ENCODE measurements at regions not wholly inside any gene's neighbourhood (a gene's known extent, or its start where the extent isn't known, plus 50 kb on each side); places are given as distances from the start of the nearest gene placed in this dataset.

DNA sequence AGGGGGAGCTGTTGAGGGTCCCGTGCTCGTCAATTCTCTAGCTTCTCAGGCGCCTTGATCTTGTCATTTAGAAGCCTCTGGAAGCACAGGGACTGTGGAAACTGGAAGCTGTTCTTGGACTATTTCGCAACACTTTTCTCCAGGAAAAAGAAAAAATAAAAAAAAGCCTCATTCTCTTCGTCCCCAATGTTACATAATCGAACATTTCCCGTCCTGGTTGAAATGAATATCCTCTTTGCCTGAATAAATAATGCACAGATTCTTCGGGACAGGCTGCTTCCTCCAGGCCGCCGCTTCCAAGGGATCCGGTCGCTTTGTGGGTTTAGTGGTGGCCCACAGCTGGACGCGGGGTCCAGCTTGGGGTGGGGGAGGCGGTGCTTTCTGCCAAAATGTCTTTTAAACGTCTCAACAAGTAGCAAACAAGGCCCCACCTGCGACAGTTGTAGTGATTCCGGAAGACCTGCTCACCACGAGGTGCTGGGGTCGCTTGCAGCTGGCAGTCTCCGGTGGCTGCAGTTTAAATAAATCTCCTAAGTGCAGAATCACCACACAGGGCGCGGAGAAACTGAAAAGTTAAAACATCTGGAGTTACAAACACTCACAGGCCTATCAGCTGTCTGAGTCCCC lies 125.9 kb upstream of the ESR1 start:
- Histone ChIP-seq H3K27ac (peak overlapping the region; percentile 38 to 50 (median 43)), H3K36me3 (no peaks in the 10 kb centered on the region), H3K27me3 (no peaks in the 10 kb centered on the region), H3K4me3 (peak overlapping the region in 1 of 4 donors; percentile 29), H3K4me1 (no peaks in the 10 kb centered on the region), H3K9me3 (no peaks in the 10 kb centered on the region)
- TF ChIP-seq, protein P1, sequence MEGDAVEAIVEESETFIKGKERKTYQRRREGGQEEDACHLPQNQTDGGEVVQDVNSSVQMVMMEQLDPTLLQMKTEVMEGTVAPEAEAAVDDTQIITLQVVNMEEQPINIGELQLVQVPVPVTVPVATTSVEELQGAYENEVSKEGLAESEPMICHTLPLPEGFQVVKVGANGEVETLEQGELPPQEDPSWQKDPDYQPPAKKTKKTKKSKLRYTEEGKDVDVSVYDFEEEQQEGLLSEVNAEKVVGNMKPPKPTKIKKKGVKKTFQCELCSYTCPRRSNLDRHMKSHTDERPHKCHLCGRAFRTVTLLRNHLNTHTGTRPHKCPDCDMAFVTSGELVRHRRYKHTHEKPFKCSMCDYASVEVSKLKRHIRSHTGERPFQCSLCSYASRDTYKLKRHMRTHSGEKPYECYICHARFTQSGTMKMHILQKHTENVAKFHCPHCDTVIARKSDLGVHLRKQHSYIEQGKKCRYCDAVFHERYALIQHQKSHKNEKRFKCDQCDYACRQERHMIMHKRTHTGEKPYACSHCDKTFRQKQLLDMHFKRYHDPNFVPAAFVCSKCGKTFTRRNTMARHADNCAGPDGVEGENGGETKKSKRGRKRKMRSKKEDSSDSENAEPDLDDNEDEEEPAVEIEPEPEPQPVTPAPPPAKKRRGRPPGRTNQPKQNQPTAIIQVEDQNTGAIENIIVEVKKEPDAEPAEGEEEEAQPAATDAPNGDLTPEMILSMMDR (IDR thresholded peaks at IDR 0.05) = no peak
- TF ChIP-seq EP300 (IDR thresholded peaks at IDR 0.05; ENCODE audit: low read depth) (no peak), POLR2A (IDR thresholded peaks at IDR 0.05) (no peak), POLR2AphosphoS5 (IDR thresholded peaks at IDR 0.05) (no peak)
- peak; percentile 32 for DNase-seq
- in situ Hi-C loops (cut with MboI; ENCODE audit: low pct_ligation_motif_present in 1 of 4, low pct_unique_long_range_greater_than_20kb in 1 of 4, low sequenced_read_pairs in 3 of 4) = loop anchor here in 2 of 4 donors (25.0 kb wide), 1 partner anchor 431 kb away; no protein-coding TSS in a partner anchor
- WGBS, 2 donors (ENCODE audit: low coverage in 1 of 2) = 29 to 54% methylated on average over 2 to 23 of the region's 23 CpGs
- intact Hi-C loops (cut with DNase I; ENCODE audit: low total_unique reads) = no loop called here

DNA sequence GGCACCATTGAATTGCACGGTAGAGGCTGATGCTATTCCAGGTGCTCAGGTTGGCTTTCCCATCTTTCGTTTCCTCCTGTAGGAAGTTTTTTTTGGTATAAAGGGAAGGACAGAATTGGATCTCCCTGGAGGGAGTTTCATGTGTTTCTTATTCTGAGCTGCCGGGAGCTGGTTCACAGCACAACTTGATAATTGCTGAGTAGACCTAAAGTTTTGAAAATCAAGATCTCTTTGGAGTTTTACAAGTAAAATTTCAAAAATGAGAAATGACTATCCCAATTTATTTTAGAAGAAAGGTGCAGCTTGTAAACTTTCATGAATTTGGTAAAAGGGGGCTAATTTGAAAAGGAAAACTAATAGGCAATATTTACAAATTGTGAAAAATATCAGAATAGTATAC lies 125.2 kb upstream of the ESR1 start:
- in situ Hi-C loops (cut with MboI; ENCODE audit: low pct_ligation_motif_present in 1 of 4, low pct_unique_long_range_greater_than_20kb in 1 of 4, low sequenced_read_pairs in 3 of 4) = loop anchor here in 2 of 4 donors (25.0 kb wide), 1 partner anchor 430 kb away; no protein-coding TSS in a partner anchor
- Histone ChIP-seq H3K4me1 (no peaks in the 10 kb centered on the region), H3K27me3 (no peaks in the 10 kb centered on the region), H3K27ac (peak overlapping the region in 1 of 4 donors; percentile 38), H3K36me3 (no peaks in the 10 kb centered on the region), H3K9me3 (no peaks in the 10 kb centered on the region), H3K4me3 (no peak overlapping the region)
- DNase-seq = no peak
- WGBS, 2 donors (ENCODE audit: low coverage in 1 of 2) = 76 to 81% methylated on average over 3 of the region's 3 CpGs
- intact Hi-C loops (cut with DNase I; ENCODE audit: low total_unique reads) = no loop called here
- TF ChIP-seq, protein P1 (IDR thresholded peaks at IDR 0.05) = no peak
- no peak for TF ChIP-seq POLR2AphosphoS5 (IDR thresholded peaks at IDR 0.05)
- TF ChIP-seq POLR2A (IDR thresholded peaks at IDR 0.05) = no peak
- no peak for TF ChIP-seq EP300 (IDR thresholded peaks at IDR 0.05; ENCODE audit: low read depth)

- Histone ChIP-seq H3K4me1 (no peaks in the 10 kb centered on the region), H3K36me3 (no peaks in the 10 kb centered on the region), H3K27me3 (no peaks in the 10 kb centered on the region), H3K27ac (no peak overlapping the region), H3K9me3 (no peaks in the 10 kb centered on the region), H3K4me3 (no peak overlapping the region)
- intact Hi-C loops (cut with DNase I; ENCODE audit: low total_unique reads) = no loop called here
- TF ChIP-seq POLR2A (IDR thresholded peaks at IDR 0.05) (no peak), POLR2AphosphoS5 (IDR thresholded peaks at IDR 0.05) (no peak), EP300 (IDR thresholded peaks at IDR 0.05; ENCODE audit: low read depth) (no peak)
- TF ChIP-seq, protein P1 (IDR thresholded peaks at IDR 0.05) = no peak
- in situ Hi-C loops (cut with MboI; ENCODE audit: low pct_ligation_motif_present in 1 of 4, low pct_unique_long_range_greater_than_20kb in 1 of 4, low sequenced_read_pairs in 3 of 4) = loop anchor here in 2 of 4 donors (25.0 kb wide), 1 partner anchor 429 kb away; no protein-coding TSS in a partner anchor
- DNase-seq = no peak
- WGBS, 2 donors (ENCODE audit: low coverage in 1 of 2) = 61 to 64% methylated on average over 3 of the region's 3 CpGs
Measured at GRCh38 chr6:151682922-151683321, 124.6 kb upstream of the ESR1 start.

- H3K36me3 ChIP-seq = no peaks in the 10 kb centered on the region
- intact Hi-C loops (cut with DNase I; ENCODE audit: low total_unique reads) (no loop called here), in situ Hi-C loops (cut with MboI; ENCODE audit: low pct_ligation_motif_present in 1 of 4, low pct_unique_long_range_greater_than_20kb in 1 of 4, low sequenced_read_pairs in 3 of 4) (loop anchor here in 2 of 4 donors (25.0 kb wide), 1 partner anchor 429 kb away; no protein-coding TSS in a partner anchor)
- no peak overlapping the region for H3K4me3 ChIP-seq
- TF ChIP-seq, protein P1 (IDR thresholded peaks at IDR 0.05) = no peak
- no peak for TF ChIP-seq EP300 (IDR thresholded peaks at IDR 0.05; ENCODE audit: low read depth)
- no peak for TF ChIP-seq POLR2AphosphoS5 (IDR thresholded peaks at IDR 0.05)
- TF ChIP-seq POLR2A (IDR thresholded peaks at IDR 0.05) = no peak
- no peaks in the 10 kb centered on the region for H3K4me1 ChIP-seq
- no peaks in the 10 kb centered on the region for H3K9me3 ChIP-seq
- H3K27me3 ChIP-seq = no peaks in the 10 kb centered on the region
- 56 to 100% methylated on average over 1 of the region's 1 CpG for WGBS, 2 donors (ENCODE audit: low coverage in 1 of 2)
- no peak for DNase-seq
- no peak overlapping the region for H3K27ac ChIP-seq
Measured at GRCh38 chr6:151683381-151683780, 124.1 kb upstream of the ESR1 start.
